ENCODE measurements at regions not wholly inside any gene's neighbourhood (a gene's known extent, or its start where the extent isn't known, plus 50 kb on each side); places are given as distances from the start of the nearest gene placed in this dataset.

- Histone ChIP-seq H4K20me1 (ENCODE audit: insufficient read depth) (no peaks in the 10 kb centered on the region), H2AFZ (ENCODE audit: low read depth) (no peak overlapping the region), H3K27ac (no peak overlapping the region), H3K36me3 (ENCODE audit: insufficient read depth) (no peaks in the 10 kb centered on the region), H3K79me2 (ENCODE audit: insufficient read depth, low read depth) (no peaks in the 10 kb centered on the region), H3K27me3 (ENCODE audit: insufficient read depth, low read depth) (no peaks in the 10 kb centered on the region), H3K4me2 (no peak overlapping the region), H3K4me3 (IDR thresholded peaks at IDR 0.05; ENCODE audit: insufficient read depth, low read depth, low read length) (no peak overlapping the region), H3K4me1 (ENCODE audit: low read depth, poor library complexity, severe bottlenecking) (no peaks in the 10 kb centered on the region), H3K9ac (no peak overlapping the region)
- no peak for TF ChIP-seq CTCF (conservative IDR thresholded peaks at IDR 0.05; ENCODE audit: low read depth, low read length)
Measured at GRCh38 chr9:88742483-88742882, 207.5 kb downstream of the NXNL2 start.

GRCh38 chr9:88742905-88743304 lies 207.9 kb downstream of the NXNL2 start:
- H3K4me1 ChIP-seq (ENCODE audit: low read depth, poor library complexity, severe bottlenecking) = no peaks in the 10 kb centered on the region

GRCh38 chr9:88745276-88746001 lies 210.5 kb downstream of the NXNL2 start:
- Histone ChIP-seq H4K20me1 (ENCODE audit: insufficient read depth) (no peaks in the 10 kb centered on the region), H3K36me3 (ENCODE audit: insufficient read depth) (no peaks in the 10 kb centered on the region), H3K27ac (no peak overlapping the region), H3K9ac (no peak overlapping the region), H2AFZ (ENCODE audit: low read depth) (no peak overlapping the region), H3K4me2 (no peak overlapping the region), H3K4me1 (ENCODE audit: low read depth, poor library complexity, severe bottlenecking) (no peaks in the 10 kb centered on the region), H3K27me3 (ENCODE audit: insufficient read depth, low read depth) (no peaks in the 10 kb centered on the region), H3K4me3 (IDR thresholded peaks at IDR 0.05; ENCODE audit: insufficient read depth, low read depth, low read length) (no peak overlapping the region), H3K79me2 (ENCODE audit: insufficient read depth, low read depth) (no peaks in the 10 kb centered on the region)
- no peak for TF ChIP-seq CTCF (conservative IDR thresholded peaks at IDR 0.05; ENCODE audit: low read depth, low read length)

More at GRCh38 chr9:88742905-88743304, 207.9 kb downstream of the NXNL2 start:
- Histone ChIP-seq H2AFZ (ENCODE audit: low read depth) (no peak overlapping the region), H4K20me1 (ENCODE audit: insufficient read depth) (no peaks in the 10 kb centered on the region), H3K4me3 (IDR thresholded peaks at IDR 0.05; ENCODE audit: insufficient read depth, low read depth, low read length) (no peak overlapping the region), H3K79me2 (ENCODE audit: insufficient read depth, low read depth) (no peaks in the 10 kb centered on the region), H3K4me2 (no peak overlapping the region), H3K27me3 (ENCODE audit: insufficient read depth, low read depth) (no peaks in the 10 kb centered on the region), H3K36me3 (ENCODE audit: insufficient read depth) (no peaks in the 10 kb centered on the region), H3K27ac (no peak overlapping the region), H3K9ac (no peak overlapping the region)
- no peak for TF ChIP-seq CTCF (conservative IDR thresholded peaks at IDR 0.05; ENCODE audit: low read depth, low read length)

GRCh38 chr9:88746029-88746742 lies 211.2 kb downstream of the NXNL2 start:
- no peak for TF ChIP-seq CTCF (conservative IDR thresholded peaks at IDR 0.05; ENCODE audit: low read depth, low read length)
- Histone ChIP-seq H2AFZ (ENCODE audit: low read depth) (no peak overlapping the region), H3K36me3 (ENCODE audit: insufficient read depth) (no peaks in the 10 kb centered on the region), H3K4me1 (ENCODE audit: low read depth, poor library complexity, severe bottlenecking) (no peaks in the 10 kb centered on the region), H3K79me2 (ENCODE audit: insufficient read depth, low read depth) (no peaks in the 10 kb centered on the region), H3K4me2 (no peak overlapping the region), H3K27ac (no peak overlapping the region), H4K20me1 (ENCODE audit: insufficient read depth) (no peaks in the 10 kb centered on the region), H3K4me3 (IDR thresholded peaks at IDR 0.05; ENCODE audit: insufficient read depth, low read depth, low read length) (no peak overlapping the region), H3K9ac (no peak overlapping the region), H3K27me3 (ENCODE audit: insufficient read depth, low read depth) (no peaks in the 10 kb centered on the region)

Data from KMS-11 (cell line).